T-helper 2 cell treated with Interferon-gamma antibody and Interleukin-4, amounts not matched to agents 5 μg/mL and 100 μg/mL, for 36 hours (primary cell): ENCODE measurements at regions not wholly inside any gene's neighbourhood (a gene's known extent, or its start where the extent isn't known, plus 50 kb on each side); places are given as distances from the start of the nearest gene placed in this dataset.

Experiments
- DNase-seq: peaks from one replicate; pipeline ENCODE4 v3.0.0; 2021; ENCODE audit warnings: low spot score
- H3K27ac Mint-ChIP-seq: one replicate; pipeline ENCODE4 v1.8.0; 2021; ENCODE audit warnings: mild to moderate bottlenecking, mixed read lengths
- H3K27me3 Mint-ChIP-seq: one replicate; pipeline ENCODE4 v1.8.0; 2021; ENCODE audit warnings: low read depth, mixed read lengths
- H3K36me3 Mint-ChIP-seq: one replicate; pipeline ENCODE4 v1.8.0; 2021; ENCODE audit warnings: low read depth, mixed read lengths
- H3K4me1 Mint-ChIP-seq: one replicate; pipeline ENCODE4 v1.8.0; 2021; ENCODE audit warnings: low read depth, mixed read lengths
- H3K4me3 Mint-ChIP-seq: one replicate; pipeline ENCODE4 v1.8.0; 2022; ENCODE audit warnings: mild to moderate bottlenecking, moderate library complexity, mixed read lengths
- H3K9me3 Mint-ChIP-seq: one replicate; pipeline ENCODE4 v1.8.0; 2021; ENCODE audit warnings: mixed read lengths

GRCh38 chr5:125584140-125584520 is 837.7 kb upstream of the ZNF608 start:
- Mint-ChIP-seq H3K4me3 (no peak overlapping the region), H3K4me1 (no peaks in the 10 kb centered on the region), H3K9me3 (peaks cover 12% of the 10 kb centered on the region), H3K27ac (no peak overlapping the region), H3K27me3 (no peaks in the 10 kb centered on the region), H3K36me3 (no peaks in the 10 kb centered on the region)
- DNase-seq, result no peak

DNA sequence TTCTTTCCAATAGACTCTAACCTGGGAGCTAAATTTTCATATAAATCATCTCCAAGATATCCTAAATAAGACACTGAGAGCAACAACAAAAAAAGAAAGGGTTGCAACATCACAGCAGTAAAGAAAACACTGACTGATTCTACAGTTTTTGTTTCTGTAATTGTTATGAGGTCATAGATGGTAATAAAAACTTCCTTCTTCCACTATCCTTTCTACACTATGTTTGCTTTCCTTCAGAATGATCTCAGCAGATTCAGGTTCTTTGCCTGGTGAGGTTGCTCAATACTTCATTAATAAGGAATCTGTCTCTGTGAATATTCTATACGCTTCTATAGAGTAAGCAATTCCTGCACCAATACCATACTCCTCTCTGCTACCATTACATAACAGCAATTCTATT is 835.6 kb upstream of the GRAMD2B start:
- Mint-ChIP-seq H3K9me3 (peaks cover 14% of the 10 kb centered on the region), H3K27me3 (no peaks in the 10 kb centered on the region), H3K27ac (no peak overlapping the region), H3K36me3 (no peaks in the 10 kb centered on the region), H3K4me3 (no peak overlapping the region), H3K4me1 (no peaks in the 10 kb centered on the region)
- DNase-seq, result no peak

GRCh38 chr5:125592856-125593255 is 830.4 kb upstream of the GRAMD2B start:
- H3K9me3 Mint-ChIP-seq, result peaks cover 13% of the 10 kb centered on the region
- no peak overlapping the region for H3K4me3 Mint-ChIP-seq
- no peaks in the 10 kb centered on the region for H3K36me3 Mint-ChIP-seq
- DNase-seq, result no peak
- no peak overlapping the region for H3K27ac Mint-ChIP-seq
- no peaks in the 10 kb centered on the region for H3K4me1 Mint-ChIP-seq
- no peaks in the 10 kb centered on the region for H3K27me3 Mint-ChIP-seq

DNA sequence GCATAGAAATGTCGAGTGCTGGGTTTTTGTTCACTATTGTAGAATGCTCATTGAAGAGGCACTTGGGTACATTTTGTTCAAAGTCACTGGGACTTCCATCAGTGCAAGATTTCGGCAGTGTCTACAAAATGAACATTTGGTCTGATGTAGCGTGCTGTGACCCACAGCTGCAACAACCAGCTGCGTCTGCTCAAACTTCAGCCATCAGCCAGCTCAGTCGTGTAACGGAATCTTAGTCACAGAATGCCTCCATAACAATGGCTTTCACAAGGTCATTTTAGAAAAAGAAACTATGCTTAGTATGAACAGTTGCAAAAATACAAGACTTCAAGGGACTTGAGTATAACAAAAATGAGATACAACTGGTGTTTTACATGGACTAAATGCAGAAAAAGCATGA is 828.1 kb upstream of the GRAMD2B start:
- no peak overlapping the region for H3K27ac Mint-ChIP-seq
- no peak overlapping the region for H3K4me3 Mint-ChIP-seq
- no peak for DNase-seq
- H3K36me3 Mint-ChIP-seq, result no peaks in the 10 kb centered on the region
- peaks cover 8% of the 10 kb centered on the region for H3K9me3 Mint-ChIP-seq
- H3K4me1 Mint-ChIP-seq, result no peaks in the 10 kb centered on the region
- H3K27me3 Mint-ChIP-seq, result no peaks in the 10 kb centered on the region

- Mint-ChIP-seq H3K4me1 (no peaks in the 10 kb centered on the region), H3K4me3 (no peak overlapping the region), H3K36me3 (no peaks in the 10 kb centered on the region), H3K9me3 (peaks cover 16% of the 10 kb centered on the region), H3K27me3 (no peaks in the 10 kb centered on the region), H3K27ac (no peak overlapping the region)
- no peak for DNase-seq
Measured at GRCh38 chr5:125595845-125596244, 827.4 kb upstream of the GRAMD2B start.

DNA sequence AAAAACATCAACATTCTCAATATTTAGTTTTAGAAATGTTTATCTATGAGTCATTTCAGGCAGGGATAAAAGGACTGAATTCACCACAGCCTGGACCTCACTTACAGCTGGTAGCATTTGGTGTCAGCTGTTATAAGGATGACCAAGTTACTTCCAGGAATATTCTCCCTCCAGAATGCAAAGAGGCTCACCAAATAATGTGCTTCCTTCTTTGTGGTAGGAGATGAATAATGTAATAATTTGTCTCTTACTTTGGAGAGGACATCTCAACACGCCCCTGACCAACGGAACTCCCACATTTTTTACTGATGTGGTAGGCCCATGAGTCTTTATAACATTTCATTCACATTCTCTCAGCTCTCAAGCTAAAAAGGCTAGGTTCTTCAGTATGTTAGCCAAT is 825.9 kb upstream of the GRAMD2B start:
- Mint-ChIP-seq H3K36me3 (no peaks in the 10 kb centered on the region), H3K9me3 (peaks cover 16% of the 10 kb centered on the region), H3K27me3 (no peaks in the 10 kb centered on the region), H3K27ac (no peak overlapping the region), H3K4me3 (no peak overlapping the region), H3K4me1 (no peaks in the 10 kb centered on the region)
- DNase-seq, result no peak

DNA sequence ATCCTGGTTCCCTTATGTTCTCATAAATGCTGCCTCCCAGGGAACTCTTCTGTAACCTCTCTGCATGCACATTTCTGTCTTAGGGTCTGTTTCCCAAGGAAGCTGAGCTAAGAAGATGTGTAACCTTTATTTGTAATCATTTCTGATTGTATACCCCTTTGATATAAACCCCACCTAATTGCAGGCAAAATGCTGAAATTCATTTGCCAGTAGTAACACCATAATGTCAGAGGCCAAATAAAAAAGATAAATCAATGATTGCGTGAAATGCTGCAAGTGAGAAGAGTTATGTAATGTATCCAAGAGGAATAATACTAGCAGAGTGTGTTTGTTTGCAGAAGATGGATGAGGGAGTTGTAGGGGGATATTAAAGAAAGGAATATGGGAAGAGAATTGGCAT is 822.6 kb upstream of the GRAMD2B start:
- Mint-ChIP-seq H3K9me3 (peaks cover 12% of the 10 kb centered on the region), H3K36me3 (no peaks in the 10 kb centered on the region), H3K27ac (no peak overlapping the region), H3K4me1 (no peaks in the 10 kb centered on the region), H3K4me3 (no peak overlapping the region), H3K27me3 (no peaks in the 10 kb centered on the region)
- DNase-seq, result no peak

DNA sequence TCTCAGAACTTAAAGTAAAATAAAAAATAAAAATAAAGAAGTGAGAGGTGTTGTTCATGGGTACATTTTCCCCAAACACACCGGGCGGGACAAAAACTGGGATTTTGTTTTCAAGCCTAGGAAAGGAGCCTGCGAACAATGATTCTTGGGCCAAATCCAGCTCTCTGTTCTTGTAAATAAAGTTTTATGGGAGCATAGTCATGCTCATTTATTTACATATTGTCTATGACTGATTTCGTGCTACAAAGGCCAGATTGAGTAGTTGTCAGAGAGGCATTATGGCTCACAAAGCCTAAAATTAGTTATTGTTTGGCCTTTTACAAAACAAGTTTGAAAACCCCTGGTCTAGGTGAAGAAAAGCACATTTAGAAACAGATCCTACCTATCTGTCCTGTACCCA is 821.0 kb upstream of the GRAMD2B start:
- Mint-ChIP-seq H3K4me3 (no peak overlapping the region), H3K27ac (no peak overlapping the region), H3K9me3 (peaks cover 15% of the 10 kb centered on the region), H3K27me3 (no peaks in the 10 kb centered on the region), H3K36me3 (no peaks in the 10 kb centered on the region), H3K4me1 (no peaks in the 10 kb centered on the region)
- no peak for DNase-seq

- Mint-ChIP-seq H3K9me3 (peaks cover 15% of the 10 kb centered on the region), H3K27ac (no peak overlapping the region), H3K4me3 (no peak overlapping the region), H3K27me3 (no peaks in the 10 kb centered on the region), H3K36me3 (no peaks in the 10 kb centered on the region), H3K4me1 (no peaks in the 10 kb centered on the region)
- DNase-seq, result no peak
Measured at GRCh38 chr5:125603321-125603720, 819.9 kb upstream of the GRAMD2B start.

DNA sequence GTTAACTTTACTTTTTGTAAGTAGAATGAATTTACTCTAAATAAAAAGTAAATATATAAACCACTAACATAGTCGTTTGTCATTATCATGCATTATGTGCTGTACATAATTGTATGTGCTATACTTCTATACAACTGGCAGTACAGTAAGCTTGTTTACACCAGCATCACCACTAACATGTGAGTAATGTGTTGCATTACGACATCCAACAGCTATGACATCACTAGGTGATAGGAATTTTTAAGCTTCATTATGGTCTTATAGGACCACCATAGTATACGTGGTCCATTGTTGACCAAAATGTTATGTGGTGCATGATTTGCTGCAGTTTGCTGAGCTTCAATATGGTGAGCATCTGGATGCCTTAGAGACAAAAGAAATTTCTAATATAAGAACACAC is 819.1 kb upstream of the GRAMD2B start:
- Mint-ChIP-seq H3K27me3 (no peaks in the 10 kb centered on the region), H3K4me1 (no peaks in the 10 kb centered on the region), H3K36me3 (no peaks in the 10 kb centered on the region), H3K9me3 (peaks cover 20% of the 10 kb centered on the region), H3K4me3 (no peak overlapping the region), H3K27ac (no peak overlapping the region)
- no peak for DNase-seq

DNA sequence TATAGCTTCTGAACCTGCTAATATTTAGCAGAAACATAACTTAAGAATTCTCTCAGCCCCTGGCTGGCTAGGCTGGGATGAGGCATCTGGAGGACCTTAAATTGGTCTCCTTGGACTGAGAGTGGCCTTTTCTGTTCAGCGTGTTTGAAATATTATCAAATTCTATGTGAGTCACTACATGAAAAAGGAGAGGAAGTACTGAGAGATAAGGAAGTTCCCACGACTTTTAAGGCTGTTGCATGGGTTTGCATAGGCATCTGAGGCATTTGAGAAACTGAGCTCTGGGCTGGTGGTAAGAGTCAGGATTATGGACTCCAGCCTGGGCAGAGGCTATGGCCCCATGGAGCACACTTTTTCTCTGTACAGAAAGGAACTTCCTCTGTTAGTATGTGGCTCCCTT is 816.2 kb upstream of the GRAMD2B start:
- Mint-ChIP-seq H3K4me3 (no peak overlapping the region), H3K27me3 (no peaks in the 10 kb centered on the region), H3K27ac (no peak overlapping the region), H3K4me1 (no peaks in the 10 kb centered on the region), H3K9me3 (peaks cover 13% of the 10 kb centered on the region), H3K36me3 (no peaks in the 10 kb centered on the region)
- no peak for DNase-seq

GRCh38 chr5:125609011-125609410 is 814.2 kb upstream of the GRAMD2B start:
- Mint-ChIP-seq H3K4me1 (no peaks in the 10 kb centered on the region), H3K27ac (no peak overlapping the region), H3K27me3 (no peaks in the 10 kb centered on the region), H3K9me3 (peaks cover 13% of the 10 kb centered on the region), H3K36me3 (no peaks in the 10 kb centered on the region), H3K4me3 (no peak overlapping the region)
- DNase-seq, result no peak

GRCh38 chr5:125610892-125611291 is 812.3 kb upstream of the GRAMD2B start:
- H3K36me3 Mint-ChIP-seq, result no peaks in the 10 kb centered on the region
- H3K27ac Mint-ChIP-seq, result no peak overlapping the region
- DNase-seq, result no peak
- H3K4me3 Mint-ChIP-seq, result no peak overlapping the region
- H3K9me3 Mint-ChIP-seq, result peaks cover 13% of the 10 kb centered on the region
- H3K4me1 Mint-ChIP-seq, result no peaks in the 10 kb centered on the region
- no peaks in the 10 kb centered on the region for H3K27me3 Mint-ChIP-seq

DNA sequence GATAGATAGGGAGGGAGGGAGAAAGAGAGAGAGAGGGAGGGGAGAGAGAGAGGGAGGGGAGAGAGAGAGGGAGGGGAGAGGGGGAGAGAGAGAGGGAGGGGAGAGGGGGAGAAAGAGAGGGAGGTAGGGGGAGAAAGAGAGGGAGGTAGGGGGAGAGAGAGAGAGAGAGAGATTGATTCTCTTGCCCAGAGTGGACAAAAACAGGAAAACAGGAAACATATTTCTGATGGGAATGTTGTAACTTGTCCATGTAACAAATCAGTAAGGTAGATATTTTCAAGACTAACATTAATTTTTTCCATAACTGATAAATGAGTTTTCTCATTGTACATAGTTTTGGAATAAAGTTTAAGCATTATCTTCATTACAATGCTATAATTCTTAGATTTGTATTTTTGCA is 811.7 kb upstream of the GRAMD2B start:
- no peak for DNase-seq
- no peaks in the 10 kb centered on the region for H3K27me3 Mint-ChIP-seq
- H3K4me1 Mint-ChIP-seq, result no peaks in the 10 kb centered on the region
- peaks cover 8% of the 10 kb centered on the region for H3K9me3 Mint-ChIP-seq
- H3K4me3 Mint-ChIP-seq, result no peak overlapping the region
- no peaks in the 10 kb centered on the region for H3K36me3 Mint-ChIP-seq
- no peak overlapping the region for H3K27ac Mint-ChIP-seq

- Mint-ChIP-seq H3K27ac (no peak overlapping the region), H3K4me3 (no peak overlapping the region), H3K27me3 (no peaks in the 10 kb centered on the region), H3K36me3 (no peaks in the 10 kb centered on the region), H3K4me1 (no peaks in the 10 kb centered on the region), H3K9me3 (peaks cover 6% of the 10 kb centered on the region)
- DNase-seq, result no peak
Measured at GRCh38 chr5:125612181-125612721, 811.0 kb upstream of the GRAMD2B start.
